Colonic mucosa (tissue), 4 donors: ENCODE measurements at regions not wholly inside any gene's neighbourhood (a gene's known extent, or its start where the extent isn't known, plus 50 kb on each side); places are given as distances from the start of the nearest gene placed in this dataset.

Experiments used
- DNase-seq: peaks from one replicate; pipeline ENCODE4 v3.0.0-alpha.2; 2020
- H3K27ac ChIP-seq: fragments of 200-600 bp; one replicate; pipeline ENCODE4 v1.8.0; 2021
- H3K27me3 ChIP-seq: fragments of 200-600 bp; one replicate; pipeline ENCODE4 v1.8.0; 2021
- H3K36me3 ChIP-seq: fragments of 200-600 bp; one replicate; pipeline ENCODE4 v1.8.0; 2021
- H3K4me1 ChIP-seq: fragments of 200-600 bp; one replicate; pipeline ENCODE4 v1.8.0; 2021; ENCODE audit warnings: mild to moderate bottlenecking
- H3K4me3 ChIP-seq: fragments of 200-600 bp; one replicate; pipeline ENCODE4 v1.8.0; 2021
- H3K9ac ChIP-seq, 2 donors: one replicate each; pipeline ENCODE4 v1.7.0; 2013; ENCODE audit warnings: control low read depth in 2 of 2, low read depth in 2 of 2, low read length in 2 of 2
- H3K9me3 ChIP-seq: fragments of 200-600 bp; one replicate; pipeline ENCODE4 v1.8.0; 2021
- intact Hi-C: fragments of 100-400 bp; cut with DNase I; formaldehyde crosslinking; loops from one replicate; pipeline ENCODE4 v1.14.1; 2022
- TF ChIP-seq, protein P1 (sequence below): fragments of 200-600 bp; IDR thresholded peaks from one replicate; pipeline ENCODE4 v1.8.0; 2022; ENCODE audit warnings: antibody characterized with exemption, mild to moderate bottlenecking
- donor health status: healthy.
- donor health status: DM: no; HTN: no; CAD: no.
- donor health status: DM: no; HTN: no; CAD: no.

GRCh38 chr15:96894659-96895058 lies 564.2 kb downstream of the NR2F2 start:
- no peak overlapping the region for H3K27ac ChIP-seq
- TF ChIP-seq, protein P1, sequence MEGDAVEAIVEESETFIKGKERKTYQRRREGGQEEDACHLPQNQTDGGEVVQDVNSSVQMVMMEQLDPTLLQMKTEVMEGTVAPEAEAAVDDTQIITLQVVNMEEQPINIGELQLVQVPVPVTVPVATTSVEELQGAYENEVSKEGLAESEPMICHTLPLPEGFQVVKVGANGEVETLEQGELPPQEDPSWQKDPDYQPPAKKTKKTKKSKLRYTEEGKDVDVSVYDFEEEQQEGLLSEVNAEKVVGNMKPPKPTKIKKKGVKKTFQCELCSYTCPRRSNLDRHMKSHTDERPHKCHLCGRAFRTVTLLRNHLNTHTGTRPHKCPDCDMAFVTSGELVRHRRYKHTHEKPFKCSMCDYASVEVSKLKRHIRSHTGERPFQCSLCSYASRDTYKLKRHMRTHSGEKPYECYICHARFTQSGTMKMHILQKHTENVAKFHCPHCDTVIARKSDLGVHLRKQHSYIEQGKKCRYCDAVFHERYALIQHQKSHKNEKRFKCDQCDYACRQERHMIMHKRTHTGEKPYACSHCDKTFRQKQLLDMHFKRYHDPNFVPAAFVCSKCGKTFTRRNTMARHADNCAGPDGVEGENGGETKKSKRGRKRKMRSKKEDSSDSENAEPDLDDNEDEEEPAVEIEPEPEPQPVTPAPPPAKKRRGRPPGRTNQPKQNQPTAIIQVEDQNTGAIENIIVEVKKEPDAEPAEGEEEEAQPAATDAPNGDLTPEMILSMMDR: no peak
- H3K4me3 ChIP-seq: no peak overlapping the region
- H3K36me3 ChIP-seq: no peaks in the 10 kb centered on the region
- H3K9ac ChIP-seq: no peak overlapping the region
- H3K27me3 ChIP-seq: no peaks in the 10 kb centered on the region
- DNase-seq: no peak
- intact Hi-C loops: no loop called here
- H3K9me3 ChIP-seq: no peaks in the 10 kb centered on the region
- no peaks in the 10 kb centered on the region for H3K4me1 ChIP-seq

- no peak for DNase-seq
- Histone ChIP-seq H3K36me3 (no peaks in the 10 kb centered on the region), H3K27ac (no peak overlapping the region), H3K4me1 (no peaks in the 10 kb centered on the region), H3K4me3 (no peak overlapping the region), H3K27me3 (no peaks in the 10 kb centered on the region), H3K9ac (no peak overlapping the region), H3K9me3 (no peaks in the 10 kb centered on the region)
- TF ChIP-seq, protein P1: no peak
- intact Hi-C loops: no loop called here
Measured at GRCh38 chr15:96896766-96897165, 566.3 kb downstream of the NR2F2 start.

- intact Hi-C loops: no loop called here
- H3K4me3 ChIP-seq: no peak overlapping the region
Measured at GRCh38 chr15:96914081-96914480, 583.6 kb downstream of the NR2F2 start.

DNA sequence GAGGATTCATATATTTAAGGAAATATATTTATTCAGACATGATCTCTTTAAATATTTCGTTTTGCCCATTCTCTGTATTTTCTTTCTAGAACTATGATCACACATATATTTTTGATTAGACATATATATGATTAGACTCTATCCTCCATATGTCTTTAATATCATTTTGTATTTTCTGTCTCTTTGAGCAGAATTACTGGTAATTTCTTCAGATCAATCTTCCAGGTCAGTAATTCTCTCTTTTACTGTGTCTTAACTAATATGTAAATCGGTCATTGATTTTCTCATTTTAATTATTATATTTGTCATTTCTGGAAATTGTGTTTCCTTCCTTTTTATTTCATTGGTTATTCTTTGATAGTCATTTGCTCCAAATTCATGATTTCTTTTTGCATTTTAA lies 586.2 kb downstream of the NR2F2 start:
- TF ChIP-seq, protein P1: no peak
- H3K27ac ChIP-seq: no peak overlapping the region
- DNase-seq: no peak
- no peak overlapping the region for H3K9ac ChIP-seq
- H3K27me3 ChIP-seq: no peaks in the 10 kb centered on the region
- no peaks in the 10 kb centered on the region for H3K36me3 ChIP-seq
- no peaks in the 10 kb centered on the region for H3K9me3 ChIP-seq
- intact Hi-C loops: no loop called here
- H3K4me3 ChIP-seq: no peak overlapping the region
- H3K4me1 ChIP-seq: no peaks in the 10 kb centered on the region

More at GRCh38 chr15:96914081-96914480, 583.6 kb downstream of the NR2F2 start:
- H3K4me1 ChIP-seq: no peaks in the 10 kb centered on the region
- no peaks in the 10 kb centered on the region for H3K27me3 ChIP-seq
- H3K36me3 ChIP-seq: no peaks in the 10 kb centered on the region
- H3K9me3 ChIP-seq: no peaks in the 10 kb centered on the region
- H3K27ac ChIP-seq: no peak overlapping the region
- no peak overlapping the region for H3K9ac ChIP-seq
- DNase-seq: no peak
- TF ChIP-seq, protein P1: no peak

DNA sequence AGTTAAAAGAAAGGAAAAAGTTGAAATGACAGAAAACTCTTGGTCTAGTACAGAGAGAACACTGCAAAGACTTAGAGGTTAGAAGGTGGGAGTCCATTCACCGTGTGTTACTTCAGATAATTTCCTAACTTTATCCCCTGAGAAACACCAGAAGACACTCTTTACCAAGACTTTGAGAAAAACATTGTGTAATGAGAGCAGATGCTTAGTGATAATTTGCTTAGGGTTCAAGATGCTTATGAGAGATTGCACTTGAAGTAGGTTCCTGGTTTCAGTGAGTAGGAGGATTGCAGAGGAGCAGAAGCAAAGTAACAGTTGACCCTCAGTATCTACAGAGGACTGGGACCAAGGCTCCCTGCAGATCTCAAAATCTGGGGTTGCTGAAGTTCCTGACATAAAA lies 594.1 kb downstream of the NR2F2 start:
- Histone ChIP-seq H3K4me3 (no peak overlapping the region), H3K27me3 (no peaks in the 10 kb centered on the region), H3K9ac (no peak overlapping the region), H3K4me1 (no peaks in the 10 kb centered on the region), H3K27ac (no peak overlapping the region), H3K9me3 (no peaks in the 10 kb centered on the region), H3K36me3 (no peaks in the 10 kb centered on the region)
- DNase-seq: no peak
- intact Hi-C loops: no loop called here
- TF ChIP-seq, protein P1: no peak
